Testis (tissue), 2 donors: ENCODE measurements at regions not wholly inside any gene's neighbourhood (a gene's known extent, or its start where the extent isn't known, plus 50 kb on each side); places are given as distances from the start of the nearest gene placed in this dataset.
"Not testable (repeated sequence)": the region's sequence is repeated elsewhere in the genome, so short reads cannot be mapped to it uniquely, and the experiment has no call there.

ENCODE experiments used
- DNase-seq: peaks from one replicate; pipeline ENCODE4 v3.0.0-alpha.2; 2019
- H3K27ac ChIP-seq, 2 donors: fragments of 200-600 bp; sonication (generic); one replicate each; pipeline ENCODE4 v1.5.1; 2019
- H3K27me3 ChIP-seq: fragments of 200-600 bp; sonication (generic); one replicate; pipeline ENCODE4 v1.5.1; 2019
- H3K36me3 ChIP-seq: fragments of 200-600 bp; sonication (generic); one replicate; pipeline ENCODE4 v1.5.1; 2017; ENCODE audit warnings: low read depth; ENCODE audit errors: missing control alignments
- H3K4me1 ChIP-seq: fragments of 200-600 bp; sonication (generic); one replicate; pipeline ENCODE4 v1.5.1; 2019
- H3K4me3 ChIP-seq, 2 donors: fragments of 200-600 bp; sonication (generic); one replicate each; pipeline ENCODE4 v1.5.1; 2017 to 2019
- H3K9me3 ChIP-seq: fragments of 200-600 bp; sonication (generic); one replicate; pipeline ENCODE4 v1.5.1; 2017
- POLR2A ChIP-seq: fragments of 450-650 bp; IDR thresholded peaks from one replicate; pipeline ENCODE4 v1.6.1; 2017; ENCODE audit warnings: antibody characterized with exemption, mild to moderate bottlenecking, moderate library complexity
- WGBS, 2 donors: methylation state at CpG; one replicate each; pipeline ENCODE4 v1.1.5; 2018; 5-methylcytosine and 5-hydroxymethylcytosine counted together
- intact Hi-C: fragments of 100-400 bp; cut with DNase I; formaldehyde crosslinking; loops from one replicate; pipeline ENCODE4 v1.15.1; 2023; ENCODE audit warnings: low total_unique reads
- TF ChIP-seq, protein P1 (sequence below), 3 experiments: fragments of 450-650 bp in 2 of 3; fragments of 200-600 bp in 1 of 3; sonication (generic) in 1 of 3; IDR thresholded peaks; one replicate each; pipeline ENCODE4 v1.5.1; 2016 to 2019; ENCODE audit warnings: antibody characterized with exemption in 3 of 3, mild to moderate bottlenecking in 2 of 3, moderate library complexity in 1 of 3

DNA sequence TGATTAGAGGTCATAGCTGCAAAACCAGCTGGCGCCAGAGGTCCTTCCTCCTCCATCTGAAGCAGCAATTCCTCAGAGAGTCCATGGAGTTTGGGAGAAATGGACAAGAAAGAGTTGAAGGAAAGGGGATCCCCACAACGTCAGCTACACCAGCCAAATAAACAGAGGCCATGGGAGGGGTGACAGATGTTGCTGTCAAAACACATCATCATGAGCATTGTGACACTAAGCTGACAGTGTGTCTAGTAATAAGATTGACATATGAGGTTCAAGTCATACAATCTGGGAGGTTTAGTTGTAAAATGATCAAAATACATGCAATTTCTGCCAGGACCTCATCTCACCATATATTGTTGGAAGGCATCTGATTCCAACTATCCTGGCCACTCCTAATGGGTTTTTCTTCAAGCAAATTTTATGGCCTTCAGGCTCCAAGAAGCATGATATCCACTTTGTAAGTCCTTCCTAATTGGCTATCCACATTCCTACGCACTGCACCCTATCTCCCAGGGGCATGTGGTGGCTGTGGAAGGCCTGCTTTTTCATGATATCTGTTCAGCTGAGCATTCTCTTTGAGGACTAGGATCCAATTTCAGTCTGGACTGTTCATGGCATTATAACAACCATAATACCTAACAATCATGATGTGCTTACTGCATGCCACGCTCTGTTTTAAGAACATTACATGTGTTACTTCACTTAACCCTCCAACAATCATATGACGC, 335.0 kb upstream of the ID2 start:
- WGBS, 2 donors = 90 to 93% methylated on average over 5 of the region's 5 CpGs
- Histone ChIP-seq H3K9me3 (no peaks in the 10 kb centered on the region), H3K36me3 (no peaks in the 10 kb centered on the region), H3K27me3 (no peaks in the 10 kb centered on the region), H3K27ac (no peak overlapping the region), H3K4me1 (no peaks in the 10 kb centered on the region), H3K4me3 (no peak overlapping the region)
- TF ChIP-seq, protein P1, sequence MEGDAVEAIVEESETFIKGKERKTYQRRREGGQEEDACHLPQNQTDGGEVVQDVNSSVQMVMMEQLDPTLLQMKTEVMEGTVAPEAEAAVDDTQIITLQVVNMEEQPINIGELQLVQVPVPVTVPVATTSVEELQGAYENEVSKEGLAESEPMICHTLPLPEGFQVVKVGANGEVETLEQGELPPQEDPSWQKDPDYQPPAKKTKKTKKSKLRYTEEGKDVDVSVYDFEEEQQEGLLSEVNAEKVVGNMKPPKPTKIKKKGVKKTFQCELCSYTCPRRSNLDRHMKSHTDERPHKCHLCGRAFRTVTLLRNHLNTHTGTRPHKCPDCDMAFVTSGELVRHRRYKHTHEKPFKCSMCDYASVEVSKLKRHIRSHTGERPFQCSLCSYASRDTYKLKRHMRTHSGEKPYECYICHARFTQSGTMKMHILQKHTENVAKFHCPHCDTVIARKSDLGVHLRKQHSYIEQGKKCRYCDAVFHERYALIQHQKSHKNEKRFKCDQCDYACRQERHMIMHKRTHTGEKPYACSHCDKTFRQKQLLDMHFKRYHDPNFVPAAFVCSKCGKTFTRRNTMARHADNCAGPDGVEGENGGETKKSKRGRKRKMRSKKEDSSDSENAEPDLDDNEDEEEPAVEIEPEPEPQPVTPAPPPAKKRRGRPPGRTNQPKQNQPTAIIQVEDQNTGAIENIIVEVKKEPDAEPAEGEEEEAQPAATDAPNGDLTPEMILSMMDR (IDR thresholded peaks at IDR 0.05) = no peak
- no peak for TF ChIP-seq POLR2A
- no peak for DNase-seq
- intact Hi-C loops = no loop called here

DNA sequence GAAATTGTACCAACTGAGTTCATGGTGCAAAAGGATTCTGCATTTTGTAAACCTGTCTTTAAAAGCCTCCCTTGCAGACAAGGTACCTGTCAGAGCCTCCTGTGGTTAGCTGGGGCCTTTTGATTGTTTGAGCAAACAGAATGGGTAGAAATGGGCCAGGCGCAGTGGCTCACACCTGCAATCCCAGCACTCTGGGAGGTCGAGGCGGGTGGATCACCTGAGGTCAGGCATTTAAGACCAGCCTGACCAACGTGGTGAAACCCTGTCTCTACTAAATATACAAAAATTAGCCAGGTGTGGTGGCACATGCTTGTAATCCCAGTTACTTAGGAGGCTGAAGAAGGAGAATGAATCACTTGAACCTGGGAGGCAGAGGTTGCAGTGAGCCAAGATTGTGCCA, 332.9 kb upstream of the ID2 start:
- WGBS, 2 donors = 89 to 91% methylated on average over 4 of the region's 4 CpGs
- H3K36me3 ChIP-seq, intact Hi-C loops: not testable (repeated sequence)

DNA sequence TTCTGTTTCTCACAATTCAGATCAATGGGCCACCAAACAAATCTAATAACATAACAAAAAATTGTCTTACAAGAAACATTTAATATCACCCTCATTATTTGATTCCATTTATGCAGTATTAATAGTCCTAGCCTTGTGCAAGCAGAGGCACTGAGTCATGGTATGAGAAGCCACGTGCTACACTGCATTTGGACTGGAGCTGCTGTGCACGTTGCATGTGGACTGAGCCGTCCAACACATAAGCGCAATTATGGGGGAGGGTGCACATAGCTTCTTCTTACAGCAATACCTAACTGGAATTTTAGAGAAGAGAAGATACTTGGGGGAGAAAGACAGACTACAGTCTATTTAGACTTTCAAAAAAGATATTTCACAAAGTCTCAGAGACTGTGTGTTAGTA, 329.6 kb upstream of the ID2 start:
- Histone ChIP-seq H3K27ac (no peak overlapping the region), H3K4me3 (no peak overlapping the region), H3K9me3 (no peaks in the 10 kb centered on the region), H3K27me3 (no peaks in the 10 kb centered on the region), H3K36me3 (no peaks in the 10 kb centered on the region), H3K4me1 (no peaks in the 10 kb centered on the region)
- no peak for DNase-seq
- TF ChIP-seq POLR2A = no peak
- TF ChIP-seq, protein P1 (IDR thresholded peaks at IDR 0.05) = no peak
- intact Hi-C loops = no loop called here
- 88 to 94% methylated on average over 4 of the region's 4 CpGs for WGBS, 2 donors

More for the DNA sequence above, 332.9 kb upstream of the ID2 start:
- not testable (repeated sequence) for H3K27me3 ChIP-seq, H3K4me1 ChIP-seq, H3K4me3 ChIP-seq, H3K27ac ChIP-seq, DNase-seq, H3K9me3 ChIP-seq

DNA sequence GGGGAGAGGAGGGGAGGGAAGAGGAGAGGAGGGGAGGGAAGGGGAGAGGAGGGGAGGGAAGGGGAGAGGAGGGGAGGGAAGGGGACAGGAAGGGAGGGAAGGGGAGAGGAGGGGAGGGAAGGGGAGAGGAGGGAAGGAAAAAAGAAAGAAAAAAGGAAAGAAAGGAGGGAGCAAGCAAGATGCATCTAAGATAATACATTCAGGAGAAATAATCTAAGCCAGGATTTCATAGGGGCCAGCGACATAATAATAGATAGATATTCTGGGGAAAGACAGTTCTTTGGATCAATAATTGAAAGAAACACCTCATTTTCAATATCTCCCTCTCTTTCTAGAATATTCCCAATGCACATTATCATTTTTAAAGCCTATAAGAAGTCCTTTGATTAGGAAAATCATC, 328.9 kb upstream of the ID2 start:
- intact Hi-C loops = no loop called here
- Histone ChIP-seq H3K36me3 (no peaks in the 10 kb centered on the region), H3K9me3 (no peaks in the 10 kb centered on the region), H3K27me3 (no peaks in the 10 kb centered on the region), H3K4me1 (no peaks in the 10 kb centered on the region), H3K27ac (no peak overlapping the region), H3K4me3 (no peak overlapping the region)
- no peak for TF ChIP-seq POLR2A
- TF ChIP-seq, protein P1 (IDR thresholded peaks at IDR 0.05) = no peak
- DNase-seq = no peak
- 98 to 100% methylated on average over 1 of the region's 1 CpG for WGBS, 2 donors

DNA sequence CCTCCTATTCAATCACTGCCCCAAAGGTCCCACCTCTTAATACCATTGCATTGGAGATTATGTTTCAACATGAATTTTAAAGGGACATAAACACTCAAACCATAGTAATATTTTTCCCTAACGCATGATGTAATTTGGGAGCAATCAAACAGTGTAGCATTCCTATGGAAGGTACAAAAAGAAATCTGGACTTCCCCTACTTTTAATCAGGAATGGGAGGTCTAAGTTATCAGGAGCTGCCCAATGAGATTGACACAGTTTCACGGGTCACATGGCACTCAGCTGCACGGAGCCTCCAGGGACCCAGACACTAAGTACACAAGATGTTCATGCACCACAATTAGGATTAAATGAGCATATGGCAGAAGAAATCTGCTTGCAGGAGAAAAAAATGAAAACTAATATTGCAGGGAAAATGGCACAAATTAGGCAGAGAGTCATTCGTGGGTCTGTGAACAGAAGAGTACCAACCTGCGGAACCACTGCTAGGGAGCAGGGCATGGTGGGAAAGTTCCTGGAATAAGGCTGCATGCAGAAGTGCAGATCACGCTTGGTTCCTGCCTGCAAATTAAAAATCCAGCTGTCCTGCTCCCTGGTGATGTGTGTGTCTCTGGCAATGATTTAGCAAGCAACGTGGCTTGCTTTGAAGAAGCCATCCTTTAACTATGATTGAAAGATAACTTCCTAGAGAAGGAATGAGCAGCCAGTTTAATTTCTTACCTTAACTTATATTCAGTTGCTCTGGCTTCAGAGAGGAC, 326.6 kb upstream of the ID2 start:
- Histone ChIP-seq H3K27me3 (no peaks in the 10 kb centered on the region), H3K9me3 (no peaks in the 10 kb centered on the region), H3K4me1 (no peaks in the 10 kb centered on the region), H3K27ac (no peak overlapping the region), H3K36me3 (no peaks in the 10 kb centered on the region), H3K4me3 (no peak overlapping the region)
- no peak for DNase-seq
- intact Hi-C loops = no loop called here
- TF ChIP-seq POLR2A = no peak
- TF ChIP-seq, protein P1 (IDR thresholded peaks at IDR 0.05) = no peak
- 80 to 82% methylated on average over 7 of the region's 7 CpGs for WGBS, 2 donors
